ACC112 (cell line): ENCODE measurements at regions not wholly inside any gene's neighbourhood (a gene's known extent, or its start where the extent isn't known, plus 50 kb on each side); places are given as distances from the start of the nearest gene placed in this dataset.

Experiments used
- H2AFZ ChIP-seq: fragments of 200-600 bp; sonication (generic); one replicate; pipeline ENCODE4 v1.6.0; 2017; ENCODE audit warnings: antibody characterized with exemption, low read length; ENCODE audit not compliant: unreplicated experiment
- H3K27ac ChIP-seq: fragments of 200-600 bp; sonication (generic); 2 replicates; pipeline ENCODE4 v1.5.1; 2014; ENCODE audit warnings: low read depth, mild to moderate bottlenecking, antibody characterized with exemption, low read length, moderate library complexity
- H3K27me3 ChIP-seq: fragments of 200-600 bp; sonication (generic); 2 replicates; pipeline ENCODE4 v1.6.1; 2014; ENCODE audit warnings: mild to moderate bottlenecking, antibody characterized with exemption, low read length, moderate library complexity, mixed read lengths; ENCODE audit not compliant: insufficient read depth
- H3K36me3 ChIP-seq: fragments of 200-600 bp; sonication (generic); 2 replicates; pipeline ENCODE4 v1.6.1; 2016; ENCODE audit warnings: mild to moderate bottlenecking, antibody characterized with exemption, low read length, moderate library complexity, mixed read lengths; ENCODE audit not compliant: insufficient read depth
- H3K4me1 ChIP-seq: fragments of 200-600 bp; sonication (generic); one replicate; pipeline ENCODE4 v1.6.1; 2016; ENCODE audit warnings: low read length, mixed read lengths; ENCODE audit not compliant: insufficient read depth, unreplicated experiment, control insufficient read depth
- H3K4me3 ChIP-seq: fragments of 200-600 bp; sonication (generic); 2 replicates; pipeline ENCODE4 v1.5.1; 2014; ENCODE audit warnings: mild to moderate bottlenecking, low read depth, low read length
- H3K79me2 ChIP-seq: fragments of 200-600 bp; sonication (generic); one replicate; pipeline ENCODE4 v1.6.0; 2016; ENCODE audit warnings: low read length; ENCODE audit not compliant: control insufficient read depth, unreplicated experiment, insufficient read depth

DNA sequence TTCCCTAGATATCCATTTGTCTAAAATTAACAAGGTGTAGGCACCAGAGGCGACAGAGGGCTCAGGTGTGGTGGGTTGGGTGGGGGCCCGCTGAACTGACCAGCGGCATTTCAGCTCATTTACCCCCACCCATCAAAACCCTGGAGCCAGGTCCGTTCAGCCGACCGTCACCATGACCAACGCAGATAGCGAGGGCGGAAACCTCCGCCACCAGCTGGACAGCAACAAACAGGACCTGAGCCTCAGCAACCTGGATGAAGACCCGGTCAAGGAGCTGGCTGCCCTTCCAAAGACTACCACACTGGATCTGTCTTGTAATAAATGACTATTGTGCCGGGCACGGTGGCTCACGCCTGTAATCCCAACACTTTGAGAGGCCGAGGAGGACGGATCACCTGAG, 120.8 kb upstream of the LGSN start:
- Histone ChIP-seq H3K4me3 (no peak overlapping the region), H3K36me3 (no peaks in the 10 kb centered on the region), H2AFZ (no peak overlapping the region), H3K27me3 (peaks cover 10% of the 10 kb centered on the region), H3K27ac (no peak overlapping the region), H3K4me1 (no peaks in the 10 kb centered on the region), H3K79me2 (no peaks in the 10 kb centered on the region)

DNA sequence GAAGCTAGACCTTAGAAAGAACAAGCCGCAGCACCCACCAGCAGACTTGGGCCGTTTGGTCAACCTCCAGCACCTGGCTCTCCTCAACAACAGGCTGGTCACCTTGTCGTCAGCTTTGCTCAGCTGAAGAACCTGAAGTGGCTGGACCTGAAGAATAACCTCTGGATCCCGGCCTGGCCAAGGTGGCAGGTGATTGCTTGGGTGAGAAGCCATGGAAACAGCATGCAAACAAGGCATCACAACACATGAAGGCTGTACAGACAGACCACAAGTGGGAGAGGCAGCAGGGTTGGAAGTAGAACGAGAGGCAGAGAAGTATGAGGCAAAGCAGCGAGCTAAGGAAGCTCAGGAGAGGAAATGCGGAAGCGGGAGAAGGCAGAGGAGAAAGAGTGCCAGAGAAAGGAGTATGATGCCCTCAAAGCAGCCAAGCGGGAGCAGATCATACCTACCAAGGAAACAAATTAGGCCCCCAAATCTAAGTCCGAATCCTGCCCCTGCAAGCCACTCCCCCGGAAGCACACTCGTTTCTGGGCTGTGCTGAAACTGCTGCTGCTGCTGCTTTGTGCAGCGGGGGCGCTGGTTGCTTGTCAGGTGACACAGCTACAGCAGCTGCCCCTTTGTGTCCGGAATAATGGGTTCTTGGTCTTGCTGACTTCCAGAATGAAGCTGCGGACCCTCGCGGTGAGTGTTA, 121.6 kb upstream of the LGSN start:
- H3K27ac ChIP-seq = no peak overlapping the region

DNA sequence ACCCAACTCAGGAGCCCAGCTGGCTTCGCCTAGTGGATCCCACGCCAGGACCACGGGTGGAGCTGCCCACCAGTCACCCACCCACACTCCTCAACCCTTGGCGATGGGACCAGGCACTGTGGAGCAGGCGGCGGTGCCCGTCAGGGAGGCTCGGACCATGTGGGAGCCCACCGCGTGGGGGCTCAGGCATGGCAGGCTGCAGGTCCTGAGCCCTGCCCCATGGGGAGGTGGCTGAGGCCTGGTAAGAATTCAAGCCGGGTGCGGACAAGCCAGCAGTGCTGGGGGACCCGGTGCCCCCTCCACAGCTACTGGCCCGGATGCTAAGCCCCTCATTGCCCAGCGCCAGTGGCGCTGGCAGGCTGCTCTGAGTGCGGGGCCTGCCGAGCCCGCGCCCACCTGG, 123.1 kb upstream of the LGSN start:
- Histone ChIP-seq H3K27me3 (no peaks in the 10 kb centered on the region), H3K4me1 (no peaks in the 10 kb centered on the region), H3K79me2 (no peaks in the 10 kb centered on the region), H2AFZ (no peak overlapping the region), H3K27ac (no peak overlapping the region), H3K4me3 (no peak overlapping the region), H3K36me3 (no peaks in the 10 kb centered on the region)

More for the DNA sequence above, 121.6 kb upstream of the LGSN start:
- H3K4me1 ChIP-seq = no peaks in the 10 kb centered on the region
- no peaks in the 10 kb centered on the region for H3K36me3 ChIP-seq
- peaks cover 3% of the 10 kb centered on the region for H3K27me3 ChIP-seq
- no peak overlapping the region for H2AFZ ChIP-seq
- no peak overlapping the region for H3K4me3 ChIP-seq
- no peaks in the 10 kb centered on the region for H3K79me2 ChIP-seq

DNA sequence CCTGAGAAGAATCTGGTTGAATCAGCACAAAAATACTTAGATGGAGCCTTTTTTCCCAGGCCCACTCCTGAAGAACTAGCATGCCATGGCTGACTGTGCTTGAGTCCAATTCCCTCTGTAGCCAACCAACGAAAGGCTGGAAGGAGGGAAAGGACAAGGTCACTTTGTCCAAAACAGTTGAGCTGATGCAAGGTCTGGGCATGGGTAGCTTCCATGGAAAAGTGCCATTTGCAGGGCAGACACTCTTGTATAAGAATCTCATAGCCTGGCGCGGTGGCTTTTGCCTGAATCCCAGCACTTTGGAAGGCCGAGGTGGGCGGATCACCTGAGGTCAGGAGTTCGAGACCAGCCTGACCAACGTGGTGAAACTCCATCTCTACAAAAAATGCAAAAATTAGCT, 125.0 kb upstream of the LGSN start:
- H3K27me3 ChIP-seq = no peaks in the 10 kb centered on the region
- H3K79me2 ChIP-seq = no peaks in the 10 kb centered on the region
- H3K27ac ChIP-seq = no peak overlapping the region
- no peaks in the 10 kb centered on the region for H3K4me1 ChIP-seq
- no peaks in the 10 kb centered on the region for H3K36me3 ChIP-seq
- H3K4me3 ChIP-seq = no peak overlapping the region
- H2AFZ ChIP-seq = no peak overlapping the region

DNA sequence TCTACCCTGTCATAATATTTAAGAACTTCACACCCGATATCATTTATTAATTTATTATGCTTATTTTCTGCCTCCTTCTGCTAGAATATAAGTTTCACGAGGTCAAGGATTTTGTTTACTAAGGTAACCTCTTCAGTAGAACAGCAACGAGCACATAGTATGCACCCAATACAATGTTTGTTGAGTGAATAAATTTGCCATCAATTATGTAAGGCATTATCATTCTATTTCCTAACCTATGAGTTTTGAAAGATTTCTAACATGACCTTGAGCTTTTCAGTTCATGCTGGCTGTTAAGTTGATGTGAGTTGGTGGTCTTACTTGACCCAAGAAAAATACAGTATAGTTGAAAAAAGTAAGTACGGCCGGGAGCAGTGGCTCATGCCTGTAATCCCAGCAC, 125.9 kb upstream of the LOC128125822 start:
- no peak overlapping the region for H3K4me3 ChIP-seq
- no peaks in the 10 kb centered on the region for H3K27me3 ChIP-seq
- no peaks in the 10 kb centered on the region for H3K4me1 ChIP-seq
- no peak overlapping the region for H2AFZ ChIP-seq
- H3K27ac ChIP-seq = no peak overlapping the region
- H3K36me3 ChIP-seq = no peaks in the 10 kb centered on the region
- H3K79me2 ChIP-seq = no peaks in the 10 kb centered on the region

DNA sequence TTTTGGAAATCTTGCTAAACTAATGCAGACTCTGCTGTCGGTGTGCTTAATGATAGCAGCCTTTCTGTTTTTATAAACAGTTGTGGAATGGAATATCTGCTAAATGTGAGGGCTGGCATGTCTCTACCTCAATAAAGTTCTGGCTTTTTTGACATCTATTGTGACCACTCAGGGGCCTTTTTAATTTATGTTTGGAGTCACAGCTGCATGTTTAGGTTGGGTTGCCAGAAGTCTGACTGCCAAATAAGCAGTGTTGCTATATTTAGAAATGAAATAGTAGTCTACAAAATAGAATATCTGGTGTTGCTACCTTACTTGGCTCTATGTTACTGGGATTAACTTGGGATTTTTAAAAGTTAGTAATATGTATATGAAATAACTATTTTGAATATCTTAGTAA, 125.1 kb upstream of the LOC128125822 start:
- Histone ChIP-seq H3K27ac (no peak overlapping the region), H3K4me1 (no peaks in the 10 kb centered on the region), H3K36me3 (no peaks in the 10 kb centered on the region), H3K4me3 (no peak overlapping the region), H3K79me2 (no peaks in the 10 kb centered on the region), H2AFZ (no peak overlapping the region), H3K27me3 (no peaks in the 10 kb centered on the region)

DNA sequence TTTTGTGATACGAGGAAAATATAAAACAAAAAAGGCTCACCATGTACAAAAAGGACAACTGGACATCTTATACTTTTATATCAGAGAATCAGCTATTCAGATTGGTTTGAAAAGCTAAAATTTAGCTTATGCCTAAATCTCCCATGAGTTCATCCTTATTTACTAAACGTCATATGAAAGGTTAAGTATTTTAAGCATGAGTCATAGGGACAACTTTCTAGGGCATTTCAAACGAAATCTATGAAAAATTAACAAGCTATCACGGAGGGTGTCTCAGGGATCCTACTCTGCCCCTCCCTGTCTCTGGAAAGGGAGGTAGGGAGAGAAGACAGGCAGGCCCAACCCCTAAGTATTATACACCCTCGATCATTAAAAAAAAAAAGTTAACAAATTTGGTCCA, 124.1 kb upstream of the LOC128125822 start:
- Histone ChIP-seq H3K79me2 (no peaks in the 10 kb centered on the region), H3K27ac (no peak overlapping the region), H3K27me3 (no peaks in the 10 kb centered on the region), H3K4me1 (no peaks in the 10 kb centered on the region), H3K36me3 (no peaks in the 10 kb centered on the region), H2AFZ (no peak overlapping the region), H3K4me3 (no peak overlapping the region)

DNA sequence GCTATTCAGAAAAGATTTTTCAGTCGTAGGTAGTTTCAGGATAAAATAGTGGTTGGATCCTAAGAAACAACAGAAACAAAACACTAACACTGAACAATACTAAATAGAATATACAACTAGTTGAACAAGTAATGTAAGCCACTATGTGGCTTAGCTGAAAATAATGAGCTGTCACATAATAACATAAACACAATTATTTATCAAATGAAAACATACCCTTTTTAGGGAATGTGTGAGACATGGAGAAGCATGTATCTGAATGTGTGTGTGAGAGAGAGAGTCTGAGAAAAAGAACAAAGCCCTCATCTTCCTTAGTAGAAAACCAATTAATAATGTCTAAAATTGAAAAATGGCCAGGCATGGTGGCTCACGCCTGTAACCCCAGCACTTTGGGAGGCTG, 122.6 kb upstream of the LOC128125822 start:
- H2AFZ ChIP-seq = no peak overlapping the region
- no peaks in the 10 kb centered on the region for H3K79me2 ChIP-seq
- H3K4me1 ChIP-seq = no peaks in the 10 kb centered on the region
- no peaks in the 10 kb centered on the region for H3K27me3 ChIP-seq
- H3K4me3 ChIP-seq = no peak overlapping the region
- H3K36me3 ChIP-seq = no peaks in the 10 kb centered on the region
- H3K27ac ChIP-seq = no peak overlapping the region

DNA sequence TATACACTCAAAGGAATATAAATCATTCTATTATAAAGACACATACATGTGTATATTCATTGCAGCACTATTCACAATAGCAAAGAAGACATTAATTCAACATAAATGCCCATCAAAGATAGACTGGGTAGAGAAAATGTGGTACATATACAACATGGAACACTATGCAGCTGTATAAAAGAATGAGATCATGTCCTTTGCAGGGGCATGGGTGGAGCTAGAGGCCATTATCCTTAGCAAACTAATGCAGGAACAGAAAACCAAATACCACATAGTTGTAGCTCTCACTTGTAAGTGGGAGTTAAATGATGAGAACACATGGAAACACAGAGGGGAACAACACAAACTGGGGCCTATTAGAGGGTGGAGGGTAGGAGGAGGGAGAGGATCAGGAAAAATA, 121.0 kb upstream of the LOC128125822 start:
- no peaks in the 10 kb centered on the region for H3K79me2 ChIP-seq
- H2AFZ ChIP-seq = no peak overlapping the region
- H3K27me3 ChIP-seq = no peaks in the 10 kb centered on the region
- H3K4me3 ChIP-seq = no peak overlapping the region
- H3K4me1 ChIP-seq = no peaks in the 10 kb centered on the region
- H3K36me3 ChIP-seq = no peaks in the 10 kb centered on the region
- no peak overlapping the region for H3K27ac ChIP-seq

DNA sequence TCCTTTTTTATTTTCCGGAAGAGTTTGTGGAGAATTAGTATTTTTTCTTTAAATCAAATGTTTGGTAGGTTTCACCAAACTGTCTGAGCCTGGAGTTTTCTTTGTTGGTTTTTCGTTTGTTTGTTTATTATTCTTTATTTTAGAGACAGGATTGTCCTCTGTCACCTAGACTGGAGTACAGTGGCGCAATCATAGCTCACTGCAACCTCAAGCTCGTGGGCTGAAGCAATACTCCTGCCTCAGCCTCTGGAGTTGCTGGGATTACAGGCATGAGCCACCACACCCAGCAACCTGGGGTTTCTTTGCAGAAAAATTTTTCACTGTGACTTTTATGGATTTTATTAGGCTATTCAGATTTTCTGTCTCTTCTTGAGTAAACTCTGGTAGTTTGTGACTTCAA, 120.2 kb upstream of the LOC128125822 start:
- H3K4me3 ChIP-seq = no peak overlapping the region
- H3K27me3 ChIP-seq = no peaks in the 10 kb centered on the region
- no peak overlapping the region for H2AFZ ChIP-seq
- H3K36me3 ChIP-seq = no peaks in the 10 kb centered on the region
- H3K4me1 ChIP-seq = no peaks in the 10 kb centered on the region
- H3K79me2 ChIP-seq = no peaks in the 10 kb centered on the region
- no peak overlapping the region for H3K27ac ChIP-seq

DNA sequence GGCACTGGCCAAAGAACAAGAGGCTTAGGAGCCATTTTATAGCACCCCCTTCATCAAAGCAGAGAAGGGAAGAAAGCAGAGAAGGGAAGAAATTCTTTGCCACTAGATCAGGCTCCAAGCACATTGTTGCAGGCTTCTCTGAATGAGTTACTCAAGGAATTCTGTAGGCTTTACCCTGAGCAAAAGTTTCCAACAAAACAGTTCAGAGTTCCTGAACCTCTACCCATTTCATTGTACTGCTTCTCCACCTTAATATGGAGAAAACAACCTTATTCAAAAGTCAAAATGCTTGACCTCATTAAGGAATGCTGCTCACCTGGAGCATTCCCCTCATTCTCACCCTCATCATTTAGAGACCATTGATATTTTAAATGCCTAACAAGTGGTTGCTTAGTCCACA, 115.5 kb upstream of the LOC128125822 start:
- Histone ChIP-seq H2AFZ (no peak overlapping the region), H3K36me3 (no peaks in the 10 kb centered on the region), H3K4me1 (no peaks in the 10 kb centered on the region), H3K27me3 (no peaks in the 10 kb centered on the region), H3K4me3 (no peak overlapping the region), H3K79me2 (no peaks in the 10 kb centered on the region), H3K27ac (no peak overlapping the region)
